ENCODE measurements at regions not wholly inside any gene's neighbourhood (a gene's known extent, or its start where the extent isn't known, plus 50 kb on each side); places are given as distances from the start of the nearest gene placed in this dataset.
A peak's percentile ranks its signal among the peaks of the same experiment; 100 is the strongest.
"Not testable (repeated sequence)": the region's sequence is repeated elsewhere in the genome, so short reads cannot be mapped to it uniquely, and the experiment has no call there.

GRCh38 chr10:94240901-94241300, 121.8 kb downstream of the NOC3L start:
- Histone ChIP-seq H3K27ac (no peak overlapping the region), H3K4me1 (ENCODE audit: low read depth) (peaks cover 9% of the 10 kb centered on the region), H3K27me3 (no peaks in the 10 kb centered on the region), H3K36me3 (no peaks in the 10 kb centered on the region), H3K4me3 (no peak overlapping the region), H3K9me3 (ENCODE audit: low read depth) (no peaks in the 10 kb centered on the region)
- TF ChIP-seq, protein P1, sequence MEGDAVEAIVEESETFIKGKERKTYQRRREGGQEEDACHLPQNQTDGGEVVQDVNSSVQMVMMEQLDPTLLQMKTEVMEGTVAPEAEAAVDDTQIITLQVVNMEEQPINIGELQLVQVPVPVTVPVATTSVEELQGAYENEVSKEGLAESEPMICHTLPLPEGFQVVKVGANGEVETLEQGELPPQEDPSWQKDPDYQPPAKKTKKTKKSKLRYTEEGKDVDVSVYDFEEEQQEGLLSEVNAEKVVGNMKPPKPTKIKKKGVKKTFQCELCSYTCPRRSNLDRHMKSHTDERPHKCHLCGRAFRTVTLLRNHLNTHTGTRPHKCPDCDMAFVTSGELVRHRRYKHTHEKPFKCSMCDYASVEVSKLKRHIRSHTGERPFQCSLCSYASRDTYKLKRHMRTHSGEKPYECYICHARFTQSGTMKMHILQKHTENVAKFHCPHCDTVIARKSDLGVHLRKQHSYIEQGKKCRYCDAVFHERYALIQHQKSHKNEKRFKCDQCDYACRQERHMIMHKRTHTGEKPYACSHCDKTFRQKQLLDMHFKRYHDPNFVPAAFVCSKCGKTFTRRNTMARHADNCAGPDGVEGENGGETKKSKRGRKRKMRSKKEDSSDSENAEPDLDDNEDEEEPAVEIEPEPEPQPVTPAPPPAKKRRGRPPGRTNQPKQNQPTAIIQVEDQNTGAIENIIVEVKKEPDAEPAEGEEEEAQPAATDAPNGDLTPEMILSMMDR (IDR thresholded peaks at IDR 0.05; ENCODE audit: low read depth, low read length) = no peak
- DNase-seq (ENCODE audit: low read depth in 1 of 2, low spot score in 1 of 2) = no peak

DNA sequence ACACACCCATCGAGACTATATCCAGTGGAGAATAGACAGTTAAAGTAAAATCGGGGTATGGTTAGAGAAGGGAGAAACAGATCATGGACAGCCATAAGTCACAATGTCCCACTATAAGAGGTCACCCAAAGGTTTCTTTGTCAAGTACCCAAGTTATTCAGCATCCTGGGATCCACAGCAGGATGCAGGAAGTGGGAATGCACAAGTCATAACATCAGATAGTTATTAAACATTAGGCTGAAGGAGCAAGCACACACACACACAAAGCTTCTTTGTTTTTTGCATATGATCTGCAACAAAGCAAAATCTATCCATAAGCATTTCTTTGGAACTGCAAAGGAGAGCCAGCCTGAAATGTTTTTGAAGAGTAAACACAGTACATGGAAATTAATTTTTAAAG, 111.6 kb downstream of the NOC3L start:
- Histone ChIP-seq H3K4me1 (ENCODE audit: low read depth) (peaks cover 13% of the 10 kb centered on the region), H3K27ac (peak overlapping the region; percentile 39), H3K27me3 (no peaks in the 10 kb centered on the region), H3K4me3 (no peak overlapping the region), H3K36me3 (no peaks in the 10 kb centered on the region), H3K9me3 (ENCODE audit: low read depth) (no peaks in the 10 kb centered on the region)
- TF ChIP-seq, protein P1 (IDR thresholded peaks at IDR 0.05; ENCODE audit: low read depth, low read length) = no peak
- DNase-seq (ENCODE audit: low read depth in 1 of 2, low spot score in 1 of 2) = no peak

DNA sequence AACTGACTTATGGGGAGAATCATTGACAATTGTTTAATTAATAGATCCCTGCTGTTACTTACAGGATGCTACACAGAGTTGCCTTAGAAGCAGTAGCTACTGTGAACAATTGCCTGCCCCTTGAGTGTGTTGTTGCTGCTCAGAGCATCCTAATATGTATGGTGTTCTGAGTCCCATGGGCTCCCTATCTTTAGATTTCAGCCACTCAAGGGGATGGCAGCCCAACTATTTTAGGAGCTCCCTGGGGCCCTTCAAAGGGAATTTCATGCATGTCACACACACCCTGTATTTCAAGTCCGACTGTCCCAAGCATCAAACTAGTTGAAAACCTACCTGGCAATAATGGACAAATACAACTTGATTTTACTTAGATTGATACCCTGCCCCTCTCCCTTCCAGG, 111.2 kb downstream of the NOC3L start:
- peaks cover 13% of the 10 kb centered on the region for H3K4me1 ChIP-seq (ENCODE audit: low read depth)
- TF ChIP-seq, protein P1 (IDR thresholded peaks at IDR 0.05; ENCODE audit: low read depth, low read length) = no peak
- H3K4me3 ChIP-seq = no peak overlapping the region
- peak overlapping the region; percentile 39 for H3K27ac ChIP-seq
- H3K27me3 ChIP-seq = no peaks in the 10 kb centered on the region
- H3K36me3 ChIP-seq = no peaks in the 10 kb centered on the region
- H3K9me3 ChIP-seq (ENCODE audit: low read depth) = no peaks in the 10 kb centered on the region
- peak in 1 of 2 donors; percentile 57 for DNase-seq (ENCODE audit: low read depth in 1 of 2, low spot score in 1 of 2)

DNA sequence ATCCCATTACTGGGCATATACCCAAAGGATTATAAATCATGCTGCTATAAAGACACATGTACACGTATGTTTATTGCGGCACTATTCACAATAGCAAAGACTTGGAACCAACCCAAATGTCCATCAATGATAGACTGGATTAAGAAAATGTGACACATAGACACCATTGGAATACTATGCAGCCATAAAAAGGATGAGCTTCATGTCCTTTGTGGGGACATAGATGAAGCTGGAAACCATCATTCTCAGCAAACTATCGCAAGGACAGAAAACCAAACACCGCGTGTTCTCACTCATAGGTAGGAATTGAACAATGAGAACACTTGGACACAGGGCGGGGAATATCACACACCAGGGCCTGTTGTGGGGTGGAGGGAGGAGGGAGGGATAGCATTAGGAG, 105.3 kb downstream of the NOC3L start:
- not testable (repeated sequence) for H3K36me3 ChIP-seq; H3K27ac ChIP-seq; H3K4me3 ChIP-seq; H3K9me3 ChIP-seq (ENCODE audit: low read depth); H3K4me1 ChIP-seq (ENCODE audit: low read depth); DNase-seq (ENCODE audit: low read depth in 1 of 2, low spot score in 1 of 2); H3K27me3 ChIP-seq

DNA sequence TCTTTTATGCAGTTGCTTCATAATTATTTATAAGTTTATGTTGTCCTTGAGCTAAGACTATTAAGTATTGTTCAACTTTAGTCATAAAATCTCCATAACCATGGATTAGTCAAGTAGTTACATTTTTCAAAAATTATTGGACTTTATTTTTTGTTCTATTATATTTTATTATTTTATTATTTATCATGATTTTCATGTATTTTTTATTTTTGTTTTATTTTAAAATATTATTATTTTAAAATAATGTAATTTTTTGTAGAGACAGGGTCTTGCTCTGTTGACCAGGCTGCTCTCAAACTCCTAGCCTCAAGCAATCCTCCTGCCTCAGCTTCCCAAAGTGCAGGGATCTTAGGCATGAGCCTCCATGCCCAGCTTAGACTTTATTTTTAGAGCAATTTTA, 102.3 kb downstream of the NOC3L start:
- TF ChIP-seq, protein P1 (IDR thresholded peaks at IDR 0.05; ENCODE audit: low read depth, low read length) = no peak
- H3K9me3 ChIP-seq (ENCODE audit: low read depth) = no peaks in the 10 kb centered on the region
- no peak for DNase-seq (ENCODE audit: low read depth in 1 of 2, low spot score in 1 of 2)
- H3K27ac ChIP-seq = no peak overlapping the region
- no peaks in the 10 kb centered on the region for H3K36me3 ChIP-seq
- H3K27me3 ChIP-seq = no peaks in the 10 kb centered on the region
- H3K4me1 ChIP-seq (ENCODE audit: low read depth) = no peaks in the 10 kb centered on the region
- H3K4me3 ChIP-seq = no peak overlapping the region

GRCh38 chr10:94264085-94264484, 98.7 kb downstream of the NOC3L start:
- H3K27me3 ChIP-seq = no peaks in the 10 kb centered on the region
- H3K4me1 ChIP-seq (ENCODE audit: low read depth) = no peaks in the 10 kb centered on the region
- no peak for DNase-seq (ENCODE audit: low read depth in 1 of 2, low spot score in 1 of 2)
- TF ChIP-seq, protein P1 (IDR thresholded peaks at IDR 0.05; ENCODE audit: low read depth, low read length) = no peak
- H3K4me3 ChIP-seq = no peak overlapping the region
- H3K36me3 ChIP-seq = no peaks in the 10 kb centered on the region
- H3K27ac ChIP-seq = no peak overlapping the region
- H3K9me3 ChIP-seq (ENCODE audit: low read depth) = no peaks in the 10 kb centered on the region
